SIG-M5 treated with dmso at 0.1 percent for 504 hours (cell line): ENCODE measurements at regions not wholly inside any gene's neighbourhood (a gene's known extent, or its start where the extent isn't known, plus 50 kb on each side); places are given as distances from the start of the nearest gene placed in this dataset.

Experiments used
- DNase-seq: peaks from one replicate; lab custom pipeline; 2025; ENCODE audit not compliant: unreplicated experiment; lab: John Stamatoyannopoulos, UW

- DNase-seq: no peak
These were observed 181.3 kb downstream of the ETS2 start for GRCh38 chr21:38986806-38987632.

GRCh38 chr21:38986406-38986805, 180.7 kb downstream of the ETS2 start:
- DNase-seq: no peak

GRCh38 chr21:38985568-38986378, 180.0 kb downstream of the ETS2 start:
- no peak for DNase-seq

- DNase-seq: no peak
These were observed 179.3 kb downstream of the ETS2 start for GRCh38 chr21:38984982-38985567.

GRCh38 chr21:38984568-38984967, 178.8 kb downstream of the ETS2 start:
- DNase-seq: no peak

- no peak for DNase-seq
These were observed 177.8 kb downstream of the ETS2 start for GRCh38 chr21:38983560-38983959.

- no peak for DNase-seq
These were observed 177.1 kb downstream of the ETS2 start for GRCh38 chr21:38982804-38983203.

- no peak for DNase-seq
These were observed 176.4 kb downstream of the ETS2 start for GRCh38 chr21:38982096-38982495.

- DNase-seq: no peak
These were observed 174.9 kb downstream of the ETS2 start for GRCh38 chr21:38980416-38981313.

GRCh38 chr21:38979271-38980121, 173.8 kb downstream of the ETS2 start:
- peak; percentile 29 for DNase-seq

GRCh38 chr21:38976900-38977299, 171.2 kb downstream of the ETS2 start:
- DNase-seq: no peak

- no peak for DNase-seq
These were observed 167.8 kb downstream of the ETS2 start for GRCh38 chr21:38973552-38973951.

GRCh38 chr21:38972078-38972477, 166.3 kb downstream of the ETS2 start:
- DNase-seq: no peak

GRCh38 chr21:38970765-38971164, 165.0 kb downstream of the ETS2 start:
- DNase-seq: no peak

GRCh38 chr21:38968887-38969543, 163.3 kb downstream of the ETS2 start:
- no peak for DNase-seq

GRCh38 chr21:38965910-38966504, 160.3 kb downstream of the ETS2 start:
- DNase-seq: peak; percentile 71

- DNase-seq: no peak
These were observed 159.5 kb downstream of the ETS2 start for GRCh38 chr21:38965241-38965640.

GRCh38 chr21:38963006-38963405, 157.3 kb downstream of the ETS2 start:
- DNase-seq: no peak

GRCh38 chr21:38960251-38960650, 154.5 kb downstream of the ETS2 start:
- no peak for DNase-seq
